Fibroblast of lung (primary cell): ENCODE measurements at regions not wholly inside any gene's neighbourhood (a gene's known extent, or its start where the extent isn't known, plus 50 kb on each side); places are given as distances from the start of the nearest gene placed in this dataset.

Experiments used
- DNase-seq, 2 donors: peaks; one replicate each; pipeline versions ENCODE4 v3.0.0 to v3.0.0-alpha.2; 2010; ENCODE audit warnings: low read depth in 2 of 2
- H2AFZ ChIP-seq: 2 replicates; pipeline ENCODE4 v1.5.1; 2012; ENCODE audit warnings: low read length, control low read depth, inconsistent platforms
- H3K27ac ChIP-seq: 2 replicates; pipeline ENCODE4 v1.5.1; 2011; ENCODE audit warnings: low read length, control low read depth; ENCODE audit not compliant: insufficient read depth
- H3K27me3 ChIP-seq: 2 replicates; pipeline ENCODE4 v1.5.1; 2011; ENCODE audit warnings: mild to moderate bottlenecking, low read length; ENCODE audit not compliant: control insufficient read depth, insufficient read depth
- H3K36me3 ChIP-seq: 2 replicates; pipeline ENCODE4 v1.5.1; 2011; ENCODE audit warnings: low read length; ENCODE audit not compliant: control insufficient read depth, insufficient read depth
- H3K4me1 ChIP-seq: 2 replicates; pipeline ENCODE4 v1.5.1; 2011; ENCODE audit warnings: low read length; ENCODE audit not compliant: control insufficient read depth, insufficient read depth; ENCODE audit errors: extremely low read depth
- H3K4me2 ChIP-seq: 2 replicates; pipeline ENCODE4 v1.5.1; 2011; ENCODE audit warnings: low read length, control low read depth; ENCODE audit not compliant: insufficient read depth; ENCODE audit errors: extremely low read depth
- H3K4me3 ChIP-seq, 4 experiments: fragments of 200-600 bp in 1 of 4; sonication (generic) in 1 of 4; replicated peaks in 1 of 4; 2 replicates each; pipeline ENCODE4 v1.5.1; 2011 to 2016; ENCODE audit warnings: low read length in 4 of 4, low read depth in 3 of 4, mild to moderate bottlenecking in 3 of 4, control low read depth in 2 of 4, inconsistent platforms in 1 of 4, mixed read lengths in 1 of 4; ENCODE audit not compliant: insufficient read depth in 1 of 4; ENCODE audit errors: control extremely low read depth in 1 of 4
- H3K79me2 ChIP-seq: 2 replicates; pipeline ENCODE4 v1.5.1; 2012; ENCODE audit warnings: mild to moderate bottlenecking, low read length, inconsistent platforms; ENCODE audit not compliant: control insufficient read depth, insufficient read depth
- H3K9ac ChIP-seq: 2 replicates; pipeline ENCODE4 v1.5.1; 2011; ENCODE audit warnings: mild to moderate bottlenecking, low read length, control low read depth; ENCODE audit not compliant: insufficient read depth
- H3K9me3 ChIP-seq: 2 replicates; pipeline ENCODE4 v1.5.1; 2012; ENCODE audit warnings: low read depth, low read length; ENCODE audit not compliant: control insufficient read depth, insufficient read depth
- H4K20me1 ChIP-seq: 2 replicates; pipeline ENCODE4 v1.5.1; 2011; ENCODE audit warnings: low read length; ENCODE audit not compliant: control insufficient read depth, insufficient read depth; ENCODE audit errors: extremely low read depth
- CTCF ChIP-seq, 2 donors: IDR thresholded peaks in 1 of 2; conservative IDR thresholded peaks in 1 of 2; 1 replicate in 1 of 2; 2 replicates in 1 of 2; pipeline ENCODE4 v1.5.1; 2011 to 2012; ENCODE audit warnings: low read length in 2 of 2, control low read depth in 1 of 2, inconsistent platforms in 1 of 2, low read depth in 1 of 2, mild to moderate bottlenecking in 1 of 2
- EZH2 ChIP-seq: IDR thresholded peaks from 2 replicates; pipeline ENCODE4 v1.5.1; 2012; ENCODE audit warnings: low read length, control low read depth, mild to moderate bottlenecking; ENCODE audit errors: missing control alignments

GRCh38 chr14:101008631-101009336, 105.3 kb upstream of the RTL1 start:
- H3K9me3 ChIP-seq: no peaks in the 10 kb centered on the region
- H3K79me2 ChIP-seq: no peaks in the 10 kb centered on the region
- no peak overlapping the region for H2AFZ ChIP-seq
- H4K20me1 ChIP-seq: no peaks in the 10 kb centered on the region
- peak in 1 of 2 donors; percentile 9 for DNase-seq
- H3K27me3 ChIP-seq: no peaks in the 10 kb centered on the region
- no peak overlapping the region for H3K4me3 ChIP-seq
- no peak overlapping the region for H3K4me2 ChIP-seq
- H3K27ac ChIP-seq: no peak overlapping the region
- TF ChIP-seq CTCF (conservative IDR thresholded peaks at IDR 0.05 in 1 of 2, IDR thresholded peaks at IDR 0.05 in 1 of 2; ENCODE audit: low read depth in 1 of 2, low read length in 2 of 2): no peak
- no peak for TF ChIP-seq EZH2
- no peaks in the 10 kb centered on the region for H3K4me1 ChIP-seq
- H3K9ac ChIP-seq: no peak overlapping the region
- peaks cover 4% of the 10 kb centered on the region for H3K36me3 ChIP-seq

- TF ChIP-seq EZH2: no peak
- TF ChIP-seq CTCF (conservative IDR thresholded peaks at IDR 0.05 in 1 of 2, IDR thresholded peaks at IDR 0.05 in 1 of 2; ENCODE audit: low read depth in 1 of 2, low read length in 2 of 2): no peak
- H3K4me2 ChIP-seq: no peak overlapping the region
- H3K27me3 ChIP-seq: no peaks in the 10 kb centered on the region
- DNase-seq: no peak
- H3K4me3 ChIP-seq: no peak overlapping the region
- H3K36me3 ChIP-seq: peaks cover 4% of the 10 kb centered on the region
- H3K9me3 ChIP-seq: no peaks in the 10 kb centered on the region
- H3K79me2 ChIP-seq: no peaks in the 10 kb centered on the region
- no peak overlapping the region for H3K9ac ChIP-seq
- H3K4me1 ChIP-seq: no peaks in the 10 kb centered on the region
- H4K20me1 ChIP-seq: no peaks in the 10 kb centered on the region
- no peak overlapping the region for H3K27ac ChIP-seq
- H2AFZ ChIP-seq: no peak overlapping the region
Measured at GRCh38 chr14:101009531-101009930, 106.0 kb upstream of the RTL1 start.

DNA sequence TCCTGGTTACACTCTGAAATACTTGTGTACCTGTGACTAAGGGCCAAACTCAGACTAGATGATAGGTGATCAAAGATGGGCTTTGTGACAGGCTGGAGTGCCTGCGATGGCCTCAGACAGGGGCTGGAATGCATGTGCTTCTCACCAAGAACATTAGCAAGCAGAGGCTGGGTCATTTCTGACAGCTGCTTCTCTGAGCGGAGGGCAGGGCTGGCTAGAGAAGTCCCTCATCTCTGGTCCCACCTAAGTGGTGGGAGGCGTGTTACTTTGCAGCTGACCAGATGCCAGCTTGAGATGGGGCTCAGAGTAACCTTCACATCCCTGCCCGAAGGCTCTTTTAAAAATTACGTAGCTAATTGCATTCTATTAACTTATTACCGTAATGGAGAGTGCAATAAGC, 106.8 kb upstream of the RTL1 start:
- DNase-seq: no peak
- Histone ChIP-seq H4K20me1 (no peaks in the 10 kb centered on the region), H3K4me2 (no peak overlapping the region), H3K27me3 (no peaks in the 10 kb centered on the region), H3K79me2 (no peaks in the 10 kb centered on the region), H3K9me3 (no peaks in the 10 kb centered on the region), H3K9ac (no peak overlapping the region), H3K4me3 (no peak overlapping the region), H2AFZ (no peak overlapping the region), H3K36me3 (peaks cover 4% of the 10 kb centered on the region), H3K4me1 (no peaks in the 10 kb centered on the region), H3K27ac (no peak overlapping the region)
- no peak for TF ChIP-seq EZH2
- no peak for TF ChIP-seq CTCF (conservative IDR thresholded peaks at IDR 0.05 in 1 of 2, IDR thresholded peaks at IDR 0.05 in 1 of 2; ENCODE audit: low read depth in 1 of 2, low read length in 2 of 2)
